Common myeloid progenitor, CD34-positive (primary cell): ENCODE measurements at regions not wholly inside any gene's neighbourhood (a gene's known extent, or its start where the extent isn't known, plus 50 kb on each side); places are given as distances from the start of the nearest gene placed in this dataset.

ENCODE experiments used
- CTCF ChIA-PET: fragments of 350-600 bp; sonication (Branson Sonifier 250); formaldehyde crosslinking; loops from one replicate; lab custom pipeline; 2021; ENCODE audit warnings: antibody characterized with exemption; lab: Charles Lee
- POLR2A ChIA-PET: fragments of 350-600 bp; sonication (Branson Sonifier 250); formaldehyde crosslinking; loops from one replicate; lab custom pipeline; 2021; ENCODE audit warnings: antibody characterized with exemption; lab: Charles Lee
- DNase-seq, 3 donors: peaks; one replicate each; pipeline versions ENCODE4 v3.0.0 to v3.0.0-alpha.2; 2013
- H3K27ac ChIP-seq, 2 experiments: 1 replicate in 1 of 2; 2 replicates in 1 of 2; pipeline ENCODE4 v1.7.0; 2013; ENCODE audit warnings: inconsistent platforms in 2 of 2, low read length in 2 of 2, mild to moderate bottlenecking in 2 of 2, low read depth in 1 of 2, moderate library complexity in 1 of 2; ENCODE audit not compliant: severe bottlenecking in 2 of 2, insufficient read depth in 1 of 2, poor library complexity in 1 of 2
- H3K27me3 ChIP-seq, 5 experiments: replicated peaks in 2 of 5; 1 replicate in 3 of 5; 2 replicates in 2 of 5; pipeline versions ENCODE4 v1.6.1 to v1.7.0; 2013; ENCODE audit warnings: low read length in 4 of 5, mild to moderate bottlenecking in 2 of 5, moderate library complexity in 2 of 5, inconsistent platforms in 1 of 5; ENCODE audit not compliant: insufficient read depth in 5 of 5, control insufficient read depth in 4 of 5
- H3K36me3 ChIP-seq, 4 experiments: 1 replicate in 2 of 4; 2 replicates in 2 of 4; pipeline versions ENCODE4 v1.6.1 to v1.7.0; 2013; ENCODE audit warnings: low read length in 3 of 4, control low read depth in 1 of 4, mild to moderate bottlenecking in 1 of 4; ENCODE audit not compliant: control insufficient read depth in 4 of 4, insufficient read depth in 4 of 4
- H3K4me1 ChIP-seq, 4 experiments: 1 replicate in 3 of 4; 2 replicates in 1 of 4; pipeline versions ENCODE4 v1.6.1 to v1.7.1; 2013; ENCODE audit warnings: low read length in 3 of 4, mild to moderate bottlenecking in 3 of 4, control low read depth in 1 of 4, inconsistent platforms in 1 of 4, moderate library complexity in 1 of 4; ENCODE audit not compliant: control insufficient read depth in 4 of 4, insufficient read depth in 4 of 4; ENCODE audit errors: control extremely low read depth in 1 of 4
- H3K4me3 ChIP-seq, 7 experiments: 1 replicate in 4 of 7; 2 replicates in 3 of 7; pipeline versions ENCODE4 v1.5.1 to v1.7.0; 2013; ENCODE audit warnings: mild to moderate bottlenecking in 7 of 7, low read length in 6 of 7, moderate library complexity in 6 of 7, inconsistent platforms in 2 of 7, low read depth in 2 of 7, control low read depth in 1 of 7; ENCODE audit not compliant: insufficient read depth in 4 of 7, control insufficient read depth in 1 of 7; ENCODE audit errors: extremely low read depth in 1 of 7
- H3K9me3 ChIP-seq, 5 experiments: 1 replicate in 4 of 5; 2 replicates in 1 of 5; pipeline versions ENCODE4 v1.6.1 to v1.7.1; 2013; ENCODE audit warnings: low read length in 4 of 5, mild to moderate bottlenecking in 2 of 5, inconsistent platforms in 1 of 5, low read depth in 1 of 5, moderate library complexity in 1 of 5; ENCODE audit not compliant: control insufficient read depth in 4 of 5, insufficient read depth in 2 of 5; ENCODE audit errors: control extremely low read depth in 1 of 5
- WGBS: methylation state at CpG from one replicate; pipeline ENCODE4 v1.1.5; 2013; ENCODE audit not compliant: insufficient coverage; 5-methylcytosine and 5-hydroxymethylcytosine counted together

DNA sequence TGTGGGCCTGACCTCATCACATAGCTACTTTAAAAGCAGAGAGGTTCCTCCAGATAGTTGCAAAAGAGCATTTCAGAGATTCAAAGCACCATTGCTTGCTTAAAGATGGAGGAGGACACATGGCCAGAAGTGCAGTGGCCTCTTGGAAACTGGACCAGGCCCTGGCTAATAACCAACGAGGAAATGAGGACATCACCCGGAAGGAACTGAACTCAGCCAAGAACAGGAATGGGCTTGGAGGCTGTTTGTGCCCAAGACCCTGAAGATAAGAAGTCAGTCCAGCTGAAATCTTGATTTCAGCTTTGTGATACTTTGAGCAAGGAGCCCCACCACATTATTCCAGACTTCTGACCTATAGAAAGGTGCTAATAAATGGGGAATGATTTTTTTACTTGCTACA, 437.0 kb downstream of the PTPRC start:
- Histone ChIP-seq H3K9me3 (peaks cover 0 to 1% (median 0%) of the 10 kb centered on the region in 5 experiments), H3K27me3 (no peaks in the 10 kb centered on the region), H3K27ac (no peak overlapping the region), H3K4me3 (no peak overlapping the region), H3K4me1 (no peaks in the 10 kb centered on the region), H3K36me3 (no peaks in the 10 kb centered on the region)
- 79% methylated on average over 2 of the region's 2 CpGs for WGBS
- ChIA-PET CTCF (interaction anchor here (0.8 kb wide), 1 partner anchor 10 kb away, joined by 3 read pairs; no protein-coding TSS in a partner anchor), POLR2A (no interaction called here)
- DNase-seq = no peak

DNA sequence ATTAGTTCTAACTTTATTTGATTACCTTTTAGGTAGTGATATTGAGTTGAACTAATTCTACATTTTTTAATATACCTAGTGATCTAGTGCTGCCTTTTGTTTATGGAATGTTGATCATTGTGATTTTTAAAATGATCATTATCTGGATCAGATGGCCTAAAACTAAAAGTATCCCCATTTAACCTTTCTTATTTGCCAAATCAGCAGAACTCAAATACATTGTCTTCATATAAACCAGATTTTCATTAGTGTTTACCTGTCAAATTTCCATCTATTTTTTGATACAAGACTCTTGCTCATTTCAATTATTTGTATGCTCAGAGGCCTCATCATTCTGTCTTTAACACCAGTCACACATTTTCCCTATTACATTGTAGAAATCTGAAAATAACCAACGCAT, 441.2 kb downstream of the PTPRC start:
- 100% methylated on average over 1 of the region's 1 CpG for WGBS
- H3K27ac ChIP-seq = no peak overlapping the region
- no peak overlapping the region for H3K4me3 ChIP-seq

GRCh38 chr1:199081739-199082138, 442.9 kb downstream of the PTPRC start:
- POLR2A ChIA-PET = interaction anchor here (0.5 kb wide), 1 partner anchor 191 kb away, joined by 4 read pairs; no protein-coding TSS in a partner anchor
- no peak overlapping the region for H3K27ac ChIP-seq
- no peaks in the 10 kb centered on the region for H3K36me3 ChIP-seq
- H3K4me1 ChIP-seq = peaks cover 0 to 16% (median 5%) of the 10 kb centered on the region in 4 experiments
- DNase-seq = no peak
- H3K9me3 ChIP-seq = peaks cover 0 to 1% (median 0%) of the 10 kb centered on the region in 5 experiments
- no peaks in the 10 kb centered on the region for H3K27me3 ChIP-seq
- no peak overlapping the region for H3K4me3 ChIP-seq
- CTCF ChIA-PET = no interaction called here

More for the DNA sequence above, 441.2 kb downstream of the PTPRC start:
- Histone ChIP-seq H3K4me1 (peaks cover 0 to 13% (median 5%) of the 10 kb centered on the region in 4 experiments), H3K27me3 (no peaks in the 10 kb centered on the region), H3K9me3 (peaks cover 0 to 1% (median 0%) of the 10 kb centered on the region in 5 experiments), H3K36me3 (no peaks in the 10 kb centered on the region)
- CTCF ChIA-PET = interaction anchor here (0.6 kb wide), 1 partner anchor 1221 kb away, joined by 3 read pairs; no protein-coding TSS in a partner anchor
- POLR2A ChIA-PET = no interaction called here
- no peak for DNase-seq

DNA sequence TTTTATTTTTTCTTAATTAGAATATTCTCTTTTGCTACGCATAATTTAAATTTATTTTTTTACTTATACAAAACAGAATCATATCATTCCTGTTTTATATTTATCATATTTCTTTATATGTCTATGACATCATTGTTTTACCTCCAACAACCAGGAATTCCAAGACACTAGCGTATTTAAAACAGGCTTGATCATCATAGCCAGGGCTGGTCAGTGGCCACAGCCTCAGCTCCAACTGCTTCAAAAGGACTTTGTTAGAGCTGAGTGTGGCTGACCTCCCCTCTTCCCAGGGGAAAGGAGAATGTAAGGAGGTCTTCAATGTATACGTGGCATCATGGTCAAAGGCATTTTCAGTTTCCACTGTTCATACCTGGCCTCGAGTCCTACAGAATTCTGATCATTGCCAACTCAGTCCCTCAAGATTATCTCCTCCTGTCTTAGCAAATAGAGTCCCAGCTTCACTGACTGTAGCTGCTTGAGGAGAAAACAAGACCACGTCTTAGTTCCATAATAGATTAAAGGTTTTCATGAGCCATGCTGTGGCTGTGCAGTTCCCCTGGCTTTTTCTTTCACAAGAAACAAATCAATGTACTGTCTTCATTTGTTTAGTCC, 444.0 kb downstream of the PTPRC start:
- no peaks in the 10 kb centered on the region for H3K36me3 ChIP-seq
- no peak for DNase-seq
- H3K4me3 ChIP-seq = no peak overlapping the region
- H3K27ac ChIP-seq = no peak overlapping the region
- ChIA-PET CTCF (interaction anchor here (1.5 kb wide), 1 partner anchor 9 kb away, joined by 5 read pairs; no protein-coding TSS in a partner anchor), POLR2A (no interaction called here)
- H3K9me3 ChIP-seq = peaks cover 0 to 1% (median 0%) of the 10 kb centered on the region in 5 experiments
- no peaks in the 10 kb centered on the region for H3K27me3 ChIP-seq
- WGBS = 100% methylated on average over 3 of the region's 5 CpGs
- peaks cover 0 to 21% (median 5%) of the 10 kb centered on the region in 4 experiments for H3K4me1 ChIP-seq

- Histone ChIP-seq H3K9me3 (peaks cover 0 to 1% (median 0%) of the 10 kb centered on the region in 5 experiments), H3K4me1 (peaks cover 0 to 22% (median 5%) of the 10 kb centered on the region in 4 experiments), H3K36me3 (no peaks in the 10 kb centered on the region), H3K27ac (no peak overlapping the region), H3K4me3 (no peak overlapping the region), H3K27me3 (no peaks in the 10 kb centered on the region)
- POLR2A ChIA-PET = interaction anchor here (0.5 kb wide), 1 partner anchor 1544 kb away, joined by 8 read pairs; no protein-coding TSS in a partner anchor
- DNase-seq = no peak
- CTCF ChIA-PET = interaction anchor here (0.8 to 1.5 kb wide), 2 partner anchors 10 to 138 kb away, joined by 3 to 5 read pairs; no protein-coding TSS in a partner anchor
Measured at GRCh38 chr1:199083680-199084079, 444.8 kb downstream of the PTPRC start.

DNA sequence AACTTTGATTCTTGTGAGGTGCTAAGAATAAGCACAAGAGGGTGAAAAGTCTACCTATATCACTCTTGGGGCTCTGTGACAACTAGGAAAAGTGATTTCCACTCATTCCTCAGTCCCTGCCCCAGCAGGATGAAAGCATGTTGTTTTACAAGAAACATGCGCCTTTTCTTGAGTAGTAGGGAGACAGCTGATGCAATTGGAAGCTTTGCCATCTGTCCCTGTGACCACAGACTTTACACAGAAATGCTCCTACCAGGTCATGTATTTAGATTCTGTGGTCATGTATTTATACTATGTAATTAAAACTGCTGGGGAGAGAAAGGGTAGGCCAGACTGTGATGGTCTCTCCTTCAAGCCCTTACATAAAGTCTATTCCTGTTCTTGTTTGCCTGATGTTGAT, 445.5 kb downstream of the PTPRC start:
- ChIA-PET CTCF (interaction anchor here (0.6 to 1.5 kb wide), 3 partner anchors 10 to 137 kb away, joined by 3 to 5 read pairs (median 3); no protein-coding TSS in a partner anchor), POLR2A (interaction anchor here (0.5 kb wide), 1 partner anchor 1545 kb away, joined by 8 read pairs; no protein-coding TSS in a partner anchor)
- no peak overlapping the region for H3K27ac ChIP-seq
- H3K27me3 ChIP-seq = no peaks in the 10 kb centered on the region
- H3K36me3 ChIP-seq = no peaks in the 10 kb centered on the region
- H3K4me1 ChIP-seq = peaks cover 1 to 26% (median 7%) of the 10 kb centered on the region in 4 experiments
- peak in 2 of 3 donors; percentile 58 to 75 for DNase-seq
- no peak overlapping the region for H3K4me3 ChIP-seq
- peaks cover 0 to 1% (median 0%) of the 10 kb centered on the region in 5 experiments for H3K9me3 ChIP-seq
- 100% methylated on average over 1 of the region's 1 CpG for WGBS

- Histone ChIP-seq H3K27me3 (no peaks in the 10 kb centered on the region), H3K4me3 (no peak overlapping the region), H3K9me3 (peaks cover 0 to 2% (median 0%) of the 10 kb centered on the region in 5 experiments), H3K27ac (no peak overlapping the region), H3K36me3 (no peaks in the 10 kb centered on the region), H3K4me1 (peaks cover 7 to 29% (median 12%) of the 10 kb centered on the region in 4 experiments)
- 100% methylated on average over 4 of the region's 4 CpGs for WGBS
- POLR2A ChIA-PET = no interaction called here
- CTCF ChIA-PET = interaction anchor here (1.0 kb wide), 1 partner anchor 44 kb away, joined by 3 read pairs; no protein-coding TSS in a partner anchor
- DNase-seq = no peak
Measured at GRCh38 chr1:199085903-199086302, 447.1 kb downstream of the PTPRC start.
